Astrocyte of the cerebellum (primary cell): ENCODE measurements at regions not wholly inside any gene's neighbourhood (a gene's known extent, or its start where the extent isn't known, plus 50 kb on each side); places are given as distances from the start of the nearest gene placed in this dataset.

Source experiments
- DNase-seq: peaks from one replicate; pipeline ENCODE4 v3.0.0-alpha.2; 2011; ENCODE audit warnings: low read depth
- H3K4me3 ChIP-seq: 2 replicates; pipeline ENCODE4 v1.5.1; 2011; ENCODE audit warnings: mild to moderate bottlenecking, low read depth, low read length, moderate library complexity
- CTCF ChIP-seq: IDR thresholded peaks from 2 replicates; pipeline ENCODE4 v1.5.1; 2012; ENCODE audit warnings: low read length, low read depth, moderate library complexity, mild to moderate bottlenecking; ENCODE audit errors: missing control alignments
- in situ Hi-C: cut with HindIII; loops from 2 replicates; pipeline ENCODE4 v1.10.0; 2017; ENCODE audit warnings: low sequenced_read_pairs

- in situ Hi-C loops: no loop called here
- no peak for TF ChIP-seq CTCF
- H3K4me3 ChIP-seq: no peak overlapping the region
- DNase-seq: no peak
Observed at GRCh38 chr4:152087335-152087734, 326.5 kb upstream of the GATB start.

- TF ChIP-seq CTCF: no peak
- no peak for DNase-seq
- in situ Hi-C loops: no loop called here
- no peak overlapping the region for H3K4me3 ChIP-seq
Observed at GRCh38 chr4:152085657-152086056, 324.9 kb upstream of the GATB start.

GRCh38 chr4:152083338-152083737 is 322.5 kb upstream of the GATB start:
- in situ Hi-C loops: no loop called here

GRCh38 chr4:152081024-152081423 is 320.2 kb upstream of the GATB start:
- no peak overlapping the region for H3K4me3 ChIP-seq
- no peak for DNase-seq
- in situ Hi-C loops: no loop called here
- TF ChIP-seq CTCF: no peak

More at GRCh38 chr4:152083338-152083737, 322.5 kb upstream of the GATB start:
- no peak overlapping the region for H3K4me3 ChIP-seq
- no peak for DNase-seq
- TF ChIP-seq CTCF: no peak

- no peak for TF ChIP-seq CTCF
- in situ Hi-C loops: no loop called here
- H3K4me3 ChIP-seq: no peak overlapping the region
- DNase-seq: no peak
Observed at GRCh38 chr4:152079543-152080293, 318.9 kb upstream of the GATB start.

- in situ Hi-C loops: no loop called here
- DNase-seq: no peak
Observed at GRCh38 chr4:152079079-152079478, 318.3 kb upstream of the GATB start.

More at GRCh38 chr4:152079079-152079478, 318.3 kb upstream of the GATB start:
- H3K4me3 ChIP-seq: no peak overlapping the region
- no peak for TF ChIP-seq CTCF
